Astrocyte of the spinal cord (primary cell): ENCODE measurements at regions not wholly inside any gene's neighbourhood (a gene's known extent, or its start where the extent isn't known, plus 50 kb on each side); places are given as distances from the start of the nearest gene placed in this dataset.

ENCODE experiments used
- DNase-seq: peaks from one replicate; pipeline ENCODE4 v3.0.0; 2011; ENCODE audit warnings: low read depth, low spot score
- H3K4me3 ChIP-seq: 2 replicates; pipeline ENCODE4 v1.5.1; 2011; ENCODE audit warnings: low read depth, mild to moderate bottlenecking, low read length, moderate library complexity
- CTCF ChIP-seq: IDR thresholded peaks from 2 replicates; pipeline ENCODE4 v1.5.1; 2012; ENCODE audit warnings: low read depth, mild to moderate bottlenecking, low read length, inconsistent platforms
- in situ Hi-C: cut with HindIII; loops from 2 replicates; pipeline ENCODE4 v1.10.0; 2017; ENCODE audit warnings: low sequenced_read_pairs

- no peak for TF ChIP-seq CTCF
- in situ Hi-C loops = no loop called here
- no peak for DNase-seq
- no peak overlapping the region for H3K4me3 ChIP-seq
These were observed 518.5 kb downstream of the EIPR1 start for GRCh38 chr2:2859164-2859563.

- in situ Hi-C loops = no loop called here
- no peak for TF ChIP-seq CTCF
- no peak for DNase-seq
- no peak overlapping the region for H3K4me3 ChIP-seq
These were observed 520.7 kb downstream of the EIPR1 start for GRCh38 chr2:2856723-2857415.

- in situ Hi-C loops = no loop called here
These were observed 522.3 kb downstream of the EIPR1 start for GRCh38 chr2:2855297-2855696.

GRCh38 chr2:2853346-2853745, 522.3 kb upstream of the MYT1L start:
- in situ Hi-C loops = no loop called here
- DNase-seq = no peak
- no peak overlapping the region for H3K4me3 ChIP-seq
- TF ChIP-seq CTCF = no peak

More at GRCh38 chr2:2855297-2855696, 522.3 kb downstream of the EIPR1 start:
- no peak for DNase-seq
- TF ChIP-seq CTCF = no peak
- H3K4me3 ChIP-seq = no peak overlapping the region

- H3K4me3 ChIP-seq = no peak overlapping the region
- in situ Hi-C loops = no loop called here
- no peak for TF ChIP-seq CTCF
- no peak for DNase-seq
These were observed 521.0 kb upstream of the MYT1L start for GRCh38 chr2:2851806-2852777.

GRCh38 chr2:2851316-2851715, 520.2 kb upstream of the MYT1L start:
- DNase-seq = no peak
- in situ Hi-C loops = no loop called here
- no peak overlapping the region for H3K4me3 ChIP-seq
- TF ChIP-seq CTCF = no peak
